Esophagus muscularis mucosa (tissue), 4 donors: ENCODE measurements at regions not wholly inside any gene's neighbourhood (a gene's known extent, or its start where the extent isn't known, plus 50 kb on each side); places are given as distances from the start of the nearest gene placed in this dataset.

Experiments
- DNase-seq: peaks from one replicate; pipeline ENCODE4 v3.0.0-alpha.2; 2017; ENCODE audit errors: extremely low spot score
- H3K27ac ChIP-seq, 4 donors: fragments of 200-600 bp; sonication (generic); replicated peaks in 1 of 4; 1 replicate in 3 of 4; 2 replicates in 1 of 4; pipeline ENCODE4 v1.5.1; 2016 to 2019; ENCODE audit warnings: mild to moderate bottlenecking in 1 of 4
- H3K27me3 ChIP-seq, 4 donors: fragments of 200-600 bp; sonication (generic); one replicate each; pipeline versions ENCODE4 v1.5.1 to v1.6.0; 2016 to 2019
- H3K36me3 ChIP-seq, 4 donors: fragments of 200-600 bp; sonication (generic); one replicate each; pipeline ENCODE4 v1.5.1; 2016 to 2019
- H3K4me1 ChIP-seq, 4 donors: fragments of 200-600 bp; sonication (generic); one replicate each; pipeline ENCODE4 v1.5.1; 2016 to 2019
- H3K4me3 ChIP-seq, 4 donors: fragments of 200-600 bp; sonication (generic); 1 replicate in 2 of 4; 2 replicates in 2 of 4; pipeline ENCODE4 v1.5.1; 2016 to 2019; ENCODE audit warnings: mild to moderate bottlenecking in 4 of 4, moderate library complexity in 1 of 4
- H3K9me3 ChIP-seq, 4 donors: fragments of 200-600 bp; sonication (generic); 1 replicate in 3 of 4; 2 replicates in 1 of 4; pipeline ENCODE4 v1.5.1; 2016 to 2019
- CTCF ChIP-seq, 3 experiments: fragments of 200-600 bp in 2 of 3; fragments of 450-650 bp in 1 of 3; sonication (generic) in 2 of 3; IDR thresholded peaks; one replicate each; pipeline ENCODE4 v1.5.1; 2017 to 2019; ENCODE audit warnings: antibody characterized with exemption in 3 of 3, mild to moderate bottlenecking in 2 of 3, moderate library complexity in 1 of 3
- EP300 ChIP-seq: sonication (generic); formaldehyde crosslinking; IDR thresholded peaks from one replicate; pipeline ENCODE4 v1.6.1; 2017; ENCODE audit warnings: antibody characterized with exemption
- POLR2A ChIP-seq: fragments of 450-650 bp; IDR thresholded peaks from one replicate; pipeline ENCODE4 v1.6.1; 2017; ENCODE audit warnings: antibody characterized with exemption, moderate library complexity, mild to moderate bottlenecking, low read depth
- POLR2AphosphoS5 ChIP-seq, 2 donors: sonication (generic); formaldehyde crosslinking; IDR thresholded peaks; one replicate each; pipeline ENCODE4 v1.6.1; 2017; ENCODE audit warnings: antibody characterized with exemption in 2 of 2
- whole genome bisulfite sequencing: methylation state at CpG from one replicate; pipeline ENCODE4 v1.1.5; 2018; 5-methylcytosine and 5-hydroxymethylcytosine counted together
- intact Hi-C: fragments of 100-400 bp; cut with DNase I; formaldehyde crosslinking; loops from one replicate; pipeline ENCODE4 v1.15.1; 2023

GRCh38 chr22:47556473-47556872 is 794.0 kb downstream of the TBC1D22A start:
- Histone ChIP-seq H3K4me1 (no peaks in the 10 kb centered on the region), H3K27ac (no peak overlapping the region), H3K9me3 (no peaks in the 10 kb centered on the region), H3K36me3 (no peaks in the 10 kb centered on the region), H3K4me3 (no peak overlapping the region), H3K27me3 (peaks cover 0 to 38% (median 0%) of the 10 kb centered on the region in 4 donors)
- intact Hi-C loops, result no loop called here
- 88% methylated on average over 8 of the region's 8 CpGs for WGBS
- no peak for TF ChIP-seq POLR2AphosphoS5 (IDR thresholded peaks at IDR 0.05)
- no peak for TF ChIP-seq CTCF (IDR thresholded peaks at IDR 0.05)
- TF ChIP-seq EP300, result no peak
- no peak for TF ChIP-seq POLR2A
- DNase-seq, result no peak

- WGBS, result 86% methylated on average over 7 of the region's 7 CpGs
- no peaks in the 10 kb centered on the region for H3K4me1 ChIP-seq
- H3K27me3 ChIP-seq, result peaks cover 0 to 36% (median 0%) of the 10 kb centered on the region in 4 donors
- no peak overlapping the region for H3K4me3 ChIP-seq
- no peak for DNase-seq
- intact Hi-C loops, result no loop called here
- no peak for TF ChIP-seq CTCF (IDR thresholded peaks at IDR 0.05)
- no peak overlapping the region for H3K27ac ChIP-seq
- H3K36me3 ChIP-seq, result no peaks in the 10 kb centered on the region
- H3K9me3 ChIP-seq, result no peaks in the 10 kb centered on the region
These were observed 791.0 kb downstream of the TBC1D22A start for GRCh38 chr22:47553436-47553835.

- intact Hi-C loops, result no loop called here
- Histone ChIP-seq H3K4me1 (no peaks in the 10 kb centered on the region), H3K9me3 (no peaks in the 10 kb centered on the region), H3K4me3 (no peak overlapping the region), H3K27me3 (peaks cover 0 to 40% (median 0%) of the 10 kb centered on the region in 4 donors), H3K27ac (no peak overlapping the region), H3K36me3 (no peaks in the 10 kb centered on the region)
- TF ChIP-seq EP300 (no peak), POLR2A (no peak), CTCF (IDR thresholded peaks at IDR 0.05) (no peak), POLR2AphosphoS5 (IDR thresholded peaks at IDR 0.05) (no peak)
- DNase-seq, result no peak
- WGBS, result 81% methylated on average over 14 of the region's 16 CpGs
These were observed 790.2 kb downstream of the TBC1D22A start for GRCh38 chr22:47552541-47553205.

- no peak overlapping the region for H3K27ac ChIP-seq
- H3K9me3 ChIP-seq, result no peaks in the 10 kb centered on the region
- no peak for TF ChIP-seq EP300
- TF ChIP-seq POLR2A, result no peak
- no peak for TF ChIP-seq POLR2AphosphoS5 (IDR thresholded peaks at IDR 0.05)
- TF ChIP-seq CTCF (IDR thresholded peaks at IDR 0.05), result no peak
- H3K36me3 ChIP-seq, result no peaks in the 10 kb centered on the region
- no peak overlapping the region for H3K4me3 ChIP-seq
- intact Hi-C loops, result no loop called here
- WGBS, result 90% methylated on average over 2 of the region's 3 CpGs
- DNase-seq, result no peak
- H3K4me1 ChIP-seq, result no peaks in the 10 kb centered on the region
- H3K27me3 ChIP-seq, result peaks cover 0 to 41% (median 0%) of the 10 kb centered on the region in 4 donors
These were observed 789.6 kb downstream of the TBC1D22A start for GRCh38 chr22:47552024-47552423.

GRCh38 chr22:47551431-47551775 is 789.0 kb downstream of the TBC1D22A start:
- Histone ChIP-seq H3K4me3 (no peak overlapping the region), H3K27ac (no peak overlapping the region), H3K36me3 (no peaks in the 10 kb centered on the region), H3K9me3 (no peaks in the 10 kb centered on the region), H3K4me1 (no peaks in the 10 kb centered on the region), H3K27me3 (peaks cover 0 to 41% (median 0%) of the 10 kb centered on the region in 4 donors)
- TF ChIP-seq POLR2AphosphoS5 (IDR thresholded peaks at IDR 0.05) (no peak), EP300 (no peak), CTCF (IDR thresholded peaks at IDR 0.05) (no peak), POLR2A (no peak)
- intact Hi-C loops, result no loop called here
- 82% methylated on average over 7 of the region's 7 CpGs for WGBS
- DNase-seq, result no peak
